IPS-15b (cell line): ENCODE measurements at regions not wholly inside any gene's neighbourhood (a gene's known extent, or its start where the extent isn't known, plus 50 kb on each side); places are given as distances from the start of the nearest gene placed in this dataset.

Experiments used
- H3K27me3 ChIP-seq: one replicate; pipeline ENCODE4 v1.6.1; 2013; ENCODE audit warnings: low read length; ENCODE audit not compliant: control insufficient read depth, insufficient read depth
- H3K36me3 ChIP-seq: one replicate; pipeline ENCODE4 v1.6.1; 2013; ENCODE audit warnings: low read length; ENCODE audit not compliant: control insufficient read depth, insufficient read depth
- H3K4me1 ChIP-seq: one replicate; pipeline ENCODE4 v1.6.1; 2013; ENCODE audit warnings: mild to moderate bottlenecking, low read length; ENCODE audit not compliant: control insufficient read depth, insufficient read depth
- H3K4me3 ChIP-seq: one replicate; pipeline ENCODE4 v1.5.1; 2013; ENCODE audit warnings: low read depth, low read length
- H3K9ac ChIP-seq: one replicate; pipeline ENCODE4 v1.6.1; 2013; ENCODE audit warnings: low read depth, mild to moderate bottlenecking, low read length
- H3K9me3 ChIP-seq: one replicate; pipeline ENCODE4 v1.6.1; 2013; ENCODE audit warnings: mild to moderate bottlenecking, low read length; ENCODE audit not compliant: control insufficient read depth, insufficient read depth

GRCh38 chr14:97402279-97402678 lies 605.1 kb downstream of the VRK1 start:
- Histone ChIP-seq H3K36me3 (no peaks in the 10 kb centered on the region), H3K27me3 (no peaks in the 10 kb centered on the region), H3K9ac (no peak overlapping the region), H3K9me3 (no peaks in the 10 kb centered on the region), H3K4me3 (no peak overlapping the region), H3K4me1 (no peaks in the 10 kb centered on the region)

GRCh38 chr14:97407701-97408407 lies 610.7 kb downstream of the VRK1 start:
- Histone ChIP-seq H3K9me3 (no peaks in the 10 kb centered on the region), H3K9ac (no peak overlapping the region), H3K4me1 (peaks cover 24% of the 10 kb centered on the region), H3K27me3 (peaks cover 19% of the 10 kb centered on the region), H3K4me3 (no peak overlapping the region), H3K36me3 (no peaks in the 10 kb centered on the region)

- Histone ChIP-seq H3K4me1 (peaks cover 24% of the 10 kb centered on the region), H3K4me3 (no peak overlapping the region), H3K27me3 (peaks cover 19% of the 10 kb centered on the region), H3K9me3 (no peaks in the 10 kb centered on the region), H3K36me3 (no peaks in the 10 kb centered on the region), H3K9ac (no peak overlapping the region)
Measured at GRCh38 chr14:97408503-97408902, 611.3 kb downstream of the VRK1 start.

- no peaks in the 10 kb centered on the region for H3K9me3 ChIP-seq
- H3K27me3 ChIP-seq = peaks cover 19% of the 10 kb centered on the region
- H3K4me1 ChIP-seq = peaks cover 25% of the 10 kb centered on the region
- no peaks in the 10 kb centered on the region for H3K36me3 ChIP-seq
- H3K4me3 ChIP-seq = no peak overlapping the region
- no peak overlapping the region for H3K9ac ChIP-seq
Measured at GRCh38 chr14:97408937-97409815, 612.0 kb downstream of the VRK1 start.

DNA sequence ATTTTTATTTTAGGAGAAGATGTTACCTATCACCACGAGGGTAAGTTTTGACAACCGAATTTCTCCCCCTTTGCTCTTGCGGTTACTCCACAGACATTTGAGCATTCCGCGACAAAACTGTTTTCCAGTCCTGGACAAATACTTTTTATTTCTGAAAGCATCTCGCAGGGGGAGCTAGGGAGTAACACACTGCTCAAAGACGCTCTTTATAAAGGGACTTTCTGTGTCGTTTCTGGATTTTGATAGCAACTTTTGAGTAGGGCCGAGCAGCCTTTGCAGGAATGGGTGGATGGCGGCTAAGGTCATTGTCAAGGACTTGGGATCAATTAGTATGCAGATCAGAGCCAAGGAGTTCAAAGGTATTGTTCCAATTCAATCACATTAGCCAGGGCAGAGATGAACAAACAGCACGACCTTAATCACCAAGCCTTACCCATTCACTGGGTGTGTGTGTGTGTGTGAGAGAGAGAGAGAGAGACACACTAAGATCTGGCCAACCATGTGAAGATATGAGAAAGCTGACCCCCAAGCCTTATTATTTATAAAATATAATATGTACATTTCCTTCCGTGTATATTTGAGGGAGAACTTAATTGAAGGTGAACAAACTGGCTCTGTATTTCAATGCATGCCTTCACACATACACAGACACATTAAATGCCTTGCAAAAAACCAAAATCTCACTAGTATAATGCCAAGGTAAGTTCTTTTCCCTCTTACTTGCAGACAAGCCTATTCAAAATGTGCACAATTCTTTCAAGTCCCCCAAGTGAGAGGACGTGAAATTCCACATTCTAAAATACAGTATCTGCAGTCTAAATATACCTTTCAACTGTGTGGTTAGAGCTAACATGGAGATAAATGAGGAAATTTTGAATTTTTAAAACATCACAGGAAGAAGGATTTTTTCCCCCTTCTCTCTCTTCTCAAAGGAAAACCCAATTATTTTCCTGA lies 613.8 kb downstream of the VRK1 start:
- H3K27me3 ChIP-seq = peaks cover 21% of the 10 kb centered on the region
- H3K9ac ChIP-seq = no peak overlapping the region
- H3K36me3 ChIP-seq = no peaks in the 10 kb centered on the region
- no peaks in the 10 kb centered on the region for H3K9me3 ChIP-seq
- peaks cover 43% of the 10 kb centered on the region for H3K4me1 ChIP-seq
- peak overlapping the region; percentile 39 for H3K4me3 ChIP-seq

- Histone ChIP-seq H3K4me3 (peak overlapping the region; percentile 39), H3K9ac (no peak overlapping the region), H3K9me3 (no peaks in the 10 kb centered on the region), H3K4me1 (peaks cover 53% of the 10 kb centered on the region), H3K27me3 (peaks cover 21% of the 10 kb centered on the region), H3K36me3 (no peaks in the 10 kb centered on the region)
Measured at GRCh38 chr14:97411938-97412612, 614.9 kb downstream of the VRK1 start.

DNA sequence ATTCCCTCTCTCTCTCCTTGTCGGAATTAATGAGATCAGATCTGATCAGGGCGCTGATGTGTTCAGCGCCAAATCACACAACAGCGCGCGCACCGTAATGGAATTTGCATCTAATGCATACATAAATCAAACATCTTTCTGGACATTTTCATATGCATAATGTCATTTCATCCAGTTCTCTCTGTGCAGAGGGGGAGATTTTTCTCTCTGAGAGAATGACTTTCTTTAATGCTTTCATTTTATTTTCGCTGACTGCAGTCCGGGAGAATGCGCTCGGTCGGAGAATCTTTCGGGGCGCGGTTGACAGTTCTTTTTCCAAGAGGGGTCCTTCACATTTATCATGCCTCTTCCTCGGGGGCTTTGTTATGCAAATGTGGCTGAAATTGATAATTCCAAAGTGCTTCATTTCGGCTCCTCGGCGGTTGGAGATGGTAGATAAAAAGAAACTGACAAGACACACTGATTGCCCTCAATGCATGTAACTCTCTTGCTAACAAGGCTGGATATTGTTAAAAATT lies 615.9 kb downstream of the VRK1 start:
- peaks cover 21% of the 10 kb centered on the region for H3K27me3 ChIP-seq
- H3K4me1 ChIP-seq = peaks cover 49% of the 10 kb centered on the region
- H3K36me3 ChIP-seq = no peaks in the 10 kb centered on the region
- no peaks in the 10 kb centered on the region for H3K9me3 ChIP-seq
- H3K9ac ChIP-seq = no peak overlapping the region
- peak overlapping the region; percentile 41 for H3K4me3 ChIP-seq

- Histone ChIP-seq H3K4me3 (peak overlapping the region; percentile 41), H3K9me3 (no peaks in the 10 kb centered on the region), H3K4me1 (peaks cover 47% of the 10 kb centered on the region), H3K27me3 (peaks cover 21% of the 10 kb centered on the region), H3K9ac (no peak overlapping the region), H3K36me3 (no peaks in the 10 kb centered on the region)
Measured at GRCh38 chr14:97413966-97414717, 617.0 kb downstream of the VRK1 start.

GRCh38 chr14:97414718-97415098 lies 617.5 kb downstream of the VRK1 start:
- H3K36me3 ChIP-seq = no peaks in the 10 kb centered on the region
- peaks cover 47% of the 10 kb centered on the region for H3K4me1 ChIP-seq
- H3K9ac ChIP-seq = no peak overlapping the region
- no peaks in the 10 kb centered on the region for H3K9me3 ChIP-seq
- H3K4me3 ChIP-seq = no peak overlapping the region
- H3K27me3 ChIP-seq = peaks cover 21% of the 10 kb centered on the region

DNA sequence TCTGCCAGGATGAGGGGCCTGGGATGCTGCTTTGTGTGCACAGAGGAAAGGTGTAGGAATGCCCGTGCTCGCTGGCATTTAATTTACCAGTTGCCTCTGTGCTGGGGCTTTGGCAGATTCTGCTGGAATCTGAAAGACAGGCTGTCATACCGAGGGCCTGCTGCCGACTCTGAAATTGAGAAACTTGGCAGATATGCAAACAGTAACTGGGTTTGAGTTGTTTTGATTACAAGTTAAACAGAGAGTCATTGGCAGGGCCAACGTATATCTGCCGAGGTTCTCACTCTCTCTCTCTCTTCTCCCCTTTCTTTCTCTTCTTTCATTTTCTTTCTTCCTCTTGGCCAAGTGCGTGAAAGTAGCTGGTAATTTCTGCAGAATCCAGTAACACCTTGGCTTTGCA lies 618.7 kb downstream of the VRK1 start:
- H3K9ac ChIP-seq = no peak overlapping the region

More for the DNA sequence above, 618.7 kb downstream of the VRK1 start:
- Histone ChIP-seq H3K4me3 (no peak overlapping the region), H3K9me3 (no peaks in the 10 kb centered on the region), H3K27me3 (peaks cover 18% of the 10 kb centered on the region), H3K36me3 (no peaks in the 10 kb centered on the region), H3K4me1 (peaks cover 42% of the 10 kb centered on the region)
